Femur (tissue), 1 donor: ENCODE measurements at regions not wholly inside any gene's neighbourhood (a gene's known extent, or its start where the extent isn't known, plus 50 kb on each side); places are given as distances from the start of the nearest gene placed in this dataset.
"Not testable (repeated sequence)": the region's sequence is repeated elsewhere in the genome, so short reads cannot be mapped to it uniquely, and the experiment has no call there.

ENCODE experiments used
- DNase-seq: peaks from one replicate; pipeline ENCODE4 v3.0.0-alpha.2; 2017

DNA sequence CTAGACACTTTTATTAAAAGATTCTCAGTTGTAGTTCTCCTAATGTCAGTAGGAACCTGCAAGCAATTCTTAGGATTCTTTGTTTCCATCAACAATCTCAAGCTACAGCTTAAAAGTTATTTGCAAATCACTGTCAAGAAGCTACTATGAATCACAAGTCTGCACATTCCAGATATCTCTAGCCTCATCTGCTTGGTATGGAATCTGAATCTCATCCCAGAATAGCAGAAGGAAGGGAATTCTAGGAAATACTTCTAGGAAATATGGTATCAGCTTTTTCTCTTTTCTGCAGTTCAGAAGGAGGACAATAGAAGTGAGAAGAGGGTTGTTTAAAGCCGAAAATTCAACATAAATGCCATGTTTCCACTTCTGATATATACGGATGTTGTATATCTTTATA, 792.2 kb upstream of the CDH9 start:
- no peak for DNase-seq

DNA sequence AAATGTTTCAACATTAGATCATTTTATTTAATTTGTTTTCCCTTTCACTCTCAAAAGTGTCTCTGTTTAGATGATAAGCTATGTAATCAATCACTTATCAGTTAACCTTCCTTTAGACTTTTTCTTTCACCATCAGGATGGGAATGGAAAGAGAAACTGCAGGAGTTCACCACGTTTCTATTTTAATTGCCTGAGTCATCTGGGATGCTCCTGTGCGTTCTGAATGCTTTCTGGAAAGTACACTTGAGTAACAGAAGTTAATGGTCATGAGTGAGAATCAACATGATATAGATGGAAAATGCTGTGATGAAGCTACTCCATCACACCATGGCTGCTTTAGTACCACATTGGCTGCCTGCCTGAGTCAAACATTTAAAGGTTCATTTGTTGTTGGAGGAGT, 783.3 kb upstream of the CDH9 start:
- DNase-seq, result no peak

DNA sequence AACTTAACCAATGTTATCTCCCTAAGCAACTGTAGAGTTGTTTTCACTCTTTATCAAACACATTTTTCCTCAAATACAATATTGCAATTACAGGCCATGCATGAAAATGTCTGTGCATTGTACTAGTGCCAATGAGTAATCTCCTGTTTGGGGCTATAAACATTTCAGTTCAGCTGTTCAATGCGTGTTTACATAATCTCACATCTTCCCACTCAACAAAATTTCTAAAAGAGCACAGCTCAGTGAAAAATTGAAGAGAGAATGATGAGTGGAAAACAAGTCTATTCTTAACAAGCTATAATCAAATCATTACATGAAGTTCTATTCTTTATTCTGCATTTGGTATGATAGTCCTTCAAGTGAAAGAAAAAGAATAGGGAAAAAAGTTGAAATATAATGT, 780.5 kb upstream of the CDH9 start:
- no peak for DNase-seq

DNA sequence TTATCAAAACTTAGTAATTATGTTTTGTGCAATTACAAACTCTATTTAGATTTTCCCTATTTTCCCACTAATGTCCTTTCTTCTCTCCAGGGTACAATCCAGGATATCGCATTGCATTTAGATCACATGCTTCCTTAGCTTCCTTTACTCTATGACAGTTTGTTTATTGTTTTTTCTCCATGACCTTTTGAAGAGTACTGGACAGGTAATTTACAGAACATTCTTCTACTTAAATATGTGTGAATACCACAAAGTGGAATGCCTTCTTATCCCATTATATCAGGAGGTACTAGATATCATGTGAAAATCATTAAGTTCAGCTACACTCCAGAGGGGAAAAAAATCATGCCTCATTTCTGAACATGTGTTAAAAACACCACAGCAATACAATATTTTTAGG, 776.6 kb upstream of the CDH9 start:
- no peak for DNase-seq

DNA sequence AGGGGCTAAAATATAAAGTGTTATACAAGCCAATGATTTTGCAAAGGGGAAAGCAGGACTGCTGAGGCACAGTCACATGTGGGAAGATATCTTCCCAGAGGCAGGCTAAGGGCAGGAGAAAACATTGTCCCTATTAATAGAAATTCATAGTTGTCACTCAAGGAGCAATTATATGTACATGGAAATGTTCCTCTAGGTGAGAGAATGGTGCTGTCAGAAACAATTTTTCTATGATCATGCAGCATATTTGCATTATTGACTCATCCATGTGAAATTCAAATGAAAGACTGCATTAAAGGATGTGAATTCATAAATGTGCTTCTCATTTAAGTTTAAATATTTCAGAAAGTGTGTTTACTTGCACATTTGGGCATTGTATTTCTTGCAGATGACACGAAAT, 775.9 kb upstream of the CDH9 start:
- no peak for DNase-seq

DNA sequence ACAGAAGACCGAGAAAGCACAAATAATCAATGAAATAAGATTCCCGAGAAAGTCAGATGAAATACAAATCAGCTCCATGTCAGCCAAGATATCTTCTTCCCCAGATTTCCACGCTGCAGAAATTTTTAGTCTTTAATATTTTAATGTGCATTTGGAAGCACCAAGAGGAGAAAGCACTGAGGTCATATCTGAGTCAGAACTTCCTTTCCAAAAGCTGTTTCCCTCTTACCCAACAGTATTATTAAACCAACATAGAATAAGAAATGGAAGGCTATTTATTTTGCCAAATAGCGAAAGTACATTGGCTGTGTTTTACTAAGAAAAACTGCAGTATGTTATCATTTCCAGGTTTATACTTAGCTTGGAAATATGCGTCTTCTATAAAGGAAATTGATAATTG, 772.1 kb upstream of the CDH9 start:
- DNase-seq, result no peak

DNA sequence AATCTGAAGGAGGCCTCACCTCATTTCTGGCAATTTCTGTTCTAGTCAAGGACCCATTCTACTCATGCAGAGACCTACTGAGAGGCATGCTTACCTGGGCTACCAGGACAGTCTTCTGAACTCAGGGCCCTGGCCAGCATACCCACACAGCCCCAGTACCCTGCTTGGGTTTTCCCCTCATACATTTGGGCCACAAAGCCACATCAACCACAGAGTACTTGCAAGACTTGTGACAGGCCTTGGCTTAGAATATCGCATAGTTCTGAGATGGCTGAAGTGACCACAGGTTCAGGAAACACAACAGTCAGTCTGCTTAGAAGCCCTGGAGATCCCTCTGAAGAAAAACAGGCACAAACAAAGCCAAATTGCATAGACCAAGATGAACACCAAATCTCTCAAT, 758.8 kb upstream of the CDH9 start:
- no peak for DNase-seq

DNA sequence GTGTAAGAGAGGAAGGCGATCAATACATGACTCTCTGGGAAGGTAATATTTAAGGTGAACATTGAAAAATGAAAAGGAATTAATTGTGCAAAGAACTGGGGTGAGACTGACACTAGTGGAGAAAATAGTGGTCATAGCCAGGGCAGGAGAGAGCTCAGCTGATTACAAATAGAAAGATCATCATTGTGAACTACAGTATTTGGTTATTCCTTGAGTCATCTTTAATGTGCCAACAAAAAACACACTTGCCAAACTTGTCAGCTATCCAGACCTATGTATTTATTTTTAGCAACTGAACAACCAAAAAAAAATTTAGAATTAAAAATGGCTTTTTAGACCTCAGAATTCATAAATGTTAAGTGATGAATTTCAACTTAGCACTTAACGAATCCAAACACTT, 749.8 kb upstream of the CDH9 start:
- DNase-seq, result no peak

DNA sequence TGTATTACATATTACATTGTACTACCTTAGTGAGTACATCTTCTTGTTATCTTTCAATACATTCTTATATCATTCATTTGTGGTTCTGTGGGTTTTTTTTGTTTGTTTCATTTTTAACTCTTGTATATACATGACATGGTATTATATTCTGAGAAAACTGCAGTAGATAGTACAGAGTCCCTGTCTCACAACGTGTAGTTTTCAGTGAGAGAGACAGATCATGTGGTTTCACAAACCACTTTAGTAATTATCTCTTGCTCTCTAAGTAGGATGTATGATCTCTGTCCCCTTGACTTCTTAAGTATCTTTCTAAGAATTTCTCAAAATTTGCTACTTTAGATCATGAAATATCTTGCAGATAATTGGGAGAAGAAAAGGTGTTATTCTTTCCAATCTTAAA, 745.9 kb upstream of the CDH9 start:
- no peak for DNase-seq

DNA sequence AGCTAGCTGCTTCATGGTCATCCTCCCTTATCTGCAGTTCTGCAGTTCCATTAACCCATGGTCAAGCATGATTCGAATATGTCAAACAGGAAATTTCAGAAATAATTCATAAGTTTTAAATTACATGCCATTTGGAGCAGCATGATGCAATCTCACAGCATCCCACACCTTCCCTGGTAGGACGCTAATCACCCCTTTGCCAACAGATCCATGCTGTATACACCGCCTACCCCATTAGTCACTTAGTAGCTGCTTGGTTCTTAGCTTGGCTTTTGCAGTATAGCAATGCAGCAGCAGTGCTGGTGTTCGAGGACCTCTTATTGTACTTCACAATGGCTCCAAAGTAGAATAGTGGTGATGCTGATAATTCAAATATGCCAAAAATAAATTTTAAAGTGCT, 739.7 kb upstream of the CDH9 start:
- no peak for DNase-seq

DNA sequence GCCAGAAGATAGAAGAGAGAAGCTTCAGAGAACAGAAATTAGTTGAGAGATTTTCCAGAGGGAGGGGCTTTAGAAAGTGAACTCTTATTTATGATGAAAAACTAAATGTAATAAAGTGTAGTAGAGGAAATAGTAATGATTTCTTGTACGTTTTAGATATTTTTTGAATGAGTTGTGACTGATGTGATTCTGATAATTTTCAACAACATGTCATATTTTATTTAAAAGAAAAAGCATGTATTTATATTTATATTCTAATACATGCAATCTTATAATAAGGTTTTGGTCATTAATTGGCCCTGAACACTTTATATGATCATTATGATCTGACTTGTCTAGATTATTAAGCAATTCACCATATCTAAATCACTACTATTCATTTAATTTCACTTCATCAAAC, 735.2 kb upstream of the CDH9 start:
- DNase-seq, result no peak

DNA sequence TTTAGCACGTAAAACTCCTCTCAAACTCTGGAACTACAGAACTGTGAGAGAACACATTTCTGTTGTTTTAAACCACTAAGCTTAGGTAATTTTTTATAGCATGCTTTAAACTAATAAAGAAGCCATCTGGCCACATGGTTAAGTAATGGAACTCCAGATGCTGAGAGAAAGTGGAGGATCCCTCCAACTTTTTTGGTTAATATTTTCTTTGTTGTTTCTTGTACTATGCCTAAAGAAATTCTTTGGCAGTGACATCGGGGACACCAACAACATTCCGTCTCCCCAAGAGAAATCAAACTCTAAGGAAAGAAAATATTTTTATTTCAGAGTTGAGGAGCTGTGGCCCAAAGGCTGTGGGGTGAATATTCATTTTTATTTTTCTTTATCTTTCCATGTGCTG, 734.8 kb upstream of the CDH9 start:
- DNase-seq, result no peak

DNA sequence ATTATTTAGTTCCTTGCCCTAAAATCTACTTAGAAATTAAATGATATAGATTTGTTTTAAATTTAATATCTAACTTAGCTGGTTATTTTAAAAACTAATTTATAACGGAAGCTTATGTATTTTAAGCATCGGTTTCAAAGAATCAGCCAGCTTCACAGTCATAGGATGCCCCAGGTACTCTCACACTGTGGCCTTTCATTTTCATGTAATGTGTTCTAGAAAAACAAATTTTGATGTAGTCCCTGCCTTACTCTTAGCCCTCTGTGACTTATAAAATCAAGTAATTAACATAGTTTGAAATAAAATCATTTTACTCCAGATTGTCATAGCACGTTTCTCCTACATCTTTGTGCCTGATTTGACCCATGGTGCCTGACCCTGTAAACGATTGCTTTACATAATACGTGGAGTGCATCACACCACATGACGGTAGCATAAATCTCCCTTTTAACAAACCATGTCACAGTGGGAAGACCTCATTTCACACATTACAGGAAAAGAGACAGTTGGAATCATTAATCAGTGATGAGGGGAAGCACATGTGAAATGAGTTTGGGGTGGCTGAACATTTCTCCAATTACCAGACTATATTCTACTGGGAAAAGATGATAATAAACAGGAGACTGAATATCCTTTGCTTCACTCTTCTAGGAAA, 731.5 kb upstream of the CDH9 start:
- no peak for DNase-seq

DNA sequence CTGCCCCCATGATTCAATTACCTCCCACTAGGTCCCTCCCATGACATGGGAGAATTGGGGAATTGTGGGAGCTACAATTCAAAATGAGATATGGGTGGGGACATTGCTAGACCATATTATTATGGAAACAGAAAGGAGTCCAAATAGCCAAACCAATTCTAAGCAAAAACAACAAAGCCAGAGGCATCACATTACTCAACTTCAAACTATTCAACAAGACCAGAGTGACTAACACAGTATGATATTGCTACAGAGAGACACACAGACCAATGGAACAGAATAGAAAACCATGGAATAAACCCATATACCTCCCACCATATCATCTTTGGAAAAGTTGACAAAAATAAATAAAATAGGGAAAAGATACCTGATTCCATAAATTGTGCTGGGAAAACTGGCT, 710.5 kb upstream of the CDH9 start:
- no peak for DNase-seq

DNA sequence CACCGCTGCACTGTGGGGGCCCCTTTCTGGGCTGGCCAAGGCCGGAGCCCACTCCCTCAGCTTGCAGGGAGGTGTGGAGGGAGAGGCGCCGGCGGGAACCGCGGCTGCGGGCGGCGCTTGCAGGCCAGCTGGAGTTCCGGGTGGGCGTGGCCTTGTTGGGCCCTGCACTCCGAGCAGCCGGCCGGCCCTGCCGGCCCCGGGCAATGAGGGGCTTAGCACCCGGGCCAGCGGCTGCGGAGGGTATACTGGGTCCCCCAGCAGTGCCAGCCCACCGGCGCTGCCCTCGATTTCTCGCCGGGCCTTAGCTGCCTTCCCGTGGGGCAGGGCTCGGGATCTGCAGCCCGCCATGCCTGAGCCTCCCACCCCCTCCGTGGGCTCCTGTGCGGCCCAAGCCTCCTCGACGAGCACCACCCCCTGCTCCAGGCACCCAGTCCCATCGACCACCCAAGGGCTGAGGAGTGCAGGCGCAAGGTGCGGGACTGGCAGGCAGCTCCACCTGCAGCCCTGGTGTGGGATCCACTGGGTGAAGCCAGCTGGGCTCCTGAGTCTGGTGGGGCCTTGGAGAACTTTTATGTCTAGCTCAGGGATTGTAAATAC, 705.1 kb upstream of the CDH9 start:
- not testable (repeated sequence) for DNase-seq

DNA sequence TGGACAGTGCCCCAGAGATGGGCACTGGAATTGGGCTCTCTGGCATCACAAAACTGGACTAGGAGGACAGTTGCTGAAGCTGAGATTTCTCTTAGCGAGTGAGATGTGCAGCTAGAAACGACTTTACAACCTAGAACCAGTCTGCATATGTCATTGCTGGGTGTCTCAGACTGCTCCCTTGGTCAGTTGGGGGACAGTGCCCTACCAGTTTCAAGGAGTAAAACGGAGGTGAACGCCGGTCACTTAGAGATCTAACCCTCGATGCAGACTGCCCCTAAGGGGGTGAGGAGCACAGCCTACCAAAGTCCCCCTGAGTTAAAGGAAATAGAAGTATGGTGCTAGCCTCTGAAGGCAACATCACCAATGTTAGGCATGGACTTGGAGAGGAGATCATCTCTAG, 704.4 kb upstream of the CDH9 start:
- DNase-seq, result no peak

DNA sequence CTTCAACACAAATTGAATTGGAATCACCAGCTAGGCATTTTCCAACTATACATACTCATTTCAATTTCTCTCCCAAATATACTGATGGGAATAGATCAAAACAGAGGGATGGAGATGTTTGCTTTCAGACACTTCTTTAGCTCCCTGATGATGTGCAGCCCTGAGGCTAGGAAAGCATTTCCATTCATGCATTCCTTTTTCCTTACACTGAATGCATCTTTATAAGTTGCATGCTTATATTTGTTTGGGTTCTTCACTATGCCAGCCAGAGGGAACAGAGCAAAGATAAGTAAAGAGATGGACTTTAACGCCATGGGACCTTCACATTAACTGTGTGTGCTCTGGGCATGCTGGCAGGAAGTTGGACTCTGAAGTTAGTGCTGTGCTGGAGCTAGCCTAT, 696.5 kb upstream of the CDH9 start:
- no peak for DNase-seq

DNA sequence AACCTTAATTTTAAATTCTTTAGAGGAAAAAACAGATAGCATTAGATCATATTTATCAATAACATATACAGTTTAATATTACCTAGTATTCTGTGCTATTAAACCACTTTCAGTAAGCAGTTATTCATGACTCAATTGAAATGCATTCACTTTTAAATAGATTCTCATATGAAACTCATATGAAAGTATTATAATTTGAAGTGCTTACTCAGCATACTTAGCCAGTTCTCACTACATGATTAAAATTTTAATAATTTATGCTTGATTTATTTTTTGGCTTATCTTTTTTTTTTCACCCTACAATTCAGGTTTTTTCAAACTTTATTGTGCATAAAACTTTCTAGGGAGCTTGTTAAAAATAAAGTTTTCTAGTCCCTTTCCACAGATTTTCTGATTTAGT, 694.9 kb upstream of the CDH9 start:
- DNase-seq, result no peak

DNA sequence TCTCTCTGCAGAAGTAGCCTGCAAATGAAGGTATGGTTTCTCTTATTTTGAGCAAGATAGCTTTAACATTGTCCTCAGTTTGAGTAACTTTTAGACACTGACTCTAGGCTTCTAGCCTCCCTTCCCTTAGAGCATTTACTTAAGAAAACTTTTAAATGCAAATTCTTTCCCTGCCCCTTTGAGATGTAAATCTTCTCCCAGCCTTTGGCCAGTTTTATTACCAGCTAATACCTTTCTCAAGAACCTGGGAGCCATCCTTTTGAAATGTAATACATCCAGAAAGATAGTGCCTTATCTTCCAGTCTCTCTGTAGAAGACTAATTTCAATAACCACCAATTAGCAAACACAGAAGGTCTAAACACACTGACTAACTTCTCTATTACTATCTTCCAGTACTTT, 688.9 kb upstream of the CDH9 start:
- no peak for DNase-seq

DNA sequence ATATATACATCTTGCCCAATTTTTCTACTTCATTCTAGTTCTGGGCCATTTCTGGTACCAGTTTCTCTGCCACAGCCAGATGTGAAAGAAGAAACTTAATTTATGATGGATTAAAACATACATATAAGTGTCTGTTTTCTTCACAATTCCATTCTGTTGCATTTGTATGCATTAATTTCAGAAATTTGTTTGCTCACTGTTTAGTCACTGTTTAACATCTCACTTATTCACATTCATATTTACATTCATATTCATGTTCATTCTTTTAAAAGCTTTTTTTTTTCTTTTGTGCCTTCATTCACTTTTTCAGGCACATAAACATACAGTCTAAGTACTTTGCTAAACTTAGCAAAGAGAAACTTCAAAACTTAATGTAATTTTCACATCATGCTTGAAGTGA, 684.0 kb upstream of the CDH9 start:
- DNase-seq, result no peak

DNA sequence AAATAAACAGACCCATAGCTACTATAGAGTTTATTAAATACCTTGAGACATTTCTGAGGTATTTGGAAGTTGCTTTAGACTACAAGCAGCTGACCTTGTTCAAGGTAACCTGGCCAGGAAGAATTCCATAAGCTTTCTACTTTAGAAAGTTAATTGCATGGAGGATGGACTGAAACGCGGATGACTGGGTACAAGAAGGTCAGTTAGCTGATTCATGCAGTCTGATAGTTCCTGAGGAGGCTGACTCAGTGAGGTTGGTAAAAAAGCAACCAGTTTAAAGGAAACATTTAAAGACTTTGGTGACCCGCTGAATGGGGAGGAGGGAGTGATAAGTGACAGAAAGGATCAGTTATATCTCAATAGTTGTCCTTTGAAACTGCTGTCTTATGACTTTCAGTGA, 670.1 kb upstream of the CDH9 start:
- no peak for DNase-seq

DNA sequence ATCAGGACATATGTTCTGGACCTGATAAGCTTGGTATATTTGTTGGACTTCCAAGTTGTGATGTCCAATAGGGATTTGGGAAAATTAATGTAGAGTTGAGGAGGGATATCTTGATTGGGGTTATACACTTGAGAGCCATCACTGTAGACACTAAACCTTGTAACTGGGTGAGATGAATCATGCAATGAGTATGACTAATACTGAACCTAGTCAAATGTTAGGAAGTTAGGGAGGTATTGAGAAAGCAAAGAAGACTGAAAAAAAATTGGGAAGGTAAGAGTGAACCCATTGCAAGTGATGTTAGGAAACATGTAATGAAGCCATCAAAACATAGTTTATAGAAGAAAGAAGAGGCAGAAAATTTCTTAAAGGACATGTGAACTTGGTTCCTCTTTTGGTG, 668.4 kb upstream of the CDH9 start:
- no peak for DNase-seq

DNA sequence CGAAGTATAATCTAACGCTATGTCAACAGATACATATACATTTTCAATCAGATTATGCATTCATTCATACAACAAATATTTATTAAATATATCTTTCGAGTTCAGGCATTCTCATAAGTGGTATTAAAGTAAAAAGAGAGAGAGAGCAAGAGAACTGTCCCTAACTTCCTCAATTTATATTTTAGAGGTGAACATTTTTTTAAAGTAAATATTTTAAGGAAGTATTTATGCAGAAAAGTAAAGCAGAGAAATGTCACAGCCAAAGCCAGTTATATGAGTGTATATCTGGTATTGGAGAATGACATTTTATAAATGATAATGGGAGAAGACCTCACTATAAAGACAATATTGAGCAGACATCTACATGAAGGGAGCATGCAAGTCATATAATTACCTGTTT, 667.3 kb upstream of the CDH9 start:
- DNase-seq, result no peak

DNA sequence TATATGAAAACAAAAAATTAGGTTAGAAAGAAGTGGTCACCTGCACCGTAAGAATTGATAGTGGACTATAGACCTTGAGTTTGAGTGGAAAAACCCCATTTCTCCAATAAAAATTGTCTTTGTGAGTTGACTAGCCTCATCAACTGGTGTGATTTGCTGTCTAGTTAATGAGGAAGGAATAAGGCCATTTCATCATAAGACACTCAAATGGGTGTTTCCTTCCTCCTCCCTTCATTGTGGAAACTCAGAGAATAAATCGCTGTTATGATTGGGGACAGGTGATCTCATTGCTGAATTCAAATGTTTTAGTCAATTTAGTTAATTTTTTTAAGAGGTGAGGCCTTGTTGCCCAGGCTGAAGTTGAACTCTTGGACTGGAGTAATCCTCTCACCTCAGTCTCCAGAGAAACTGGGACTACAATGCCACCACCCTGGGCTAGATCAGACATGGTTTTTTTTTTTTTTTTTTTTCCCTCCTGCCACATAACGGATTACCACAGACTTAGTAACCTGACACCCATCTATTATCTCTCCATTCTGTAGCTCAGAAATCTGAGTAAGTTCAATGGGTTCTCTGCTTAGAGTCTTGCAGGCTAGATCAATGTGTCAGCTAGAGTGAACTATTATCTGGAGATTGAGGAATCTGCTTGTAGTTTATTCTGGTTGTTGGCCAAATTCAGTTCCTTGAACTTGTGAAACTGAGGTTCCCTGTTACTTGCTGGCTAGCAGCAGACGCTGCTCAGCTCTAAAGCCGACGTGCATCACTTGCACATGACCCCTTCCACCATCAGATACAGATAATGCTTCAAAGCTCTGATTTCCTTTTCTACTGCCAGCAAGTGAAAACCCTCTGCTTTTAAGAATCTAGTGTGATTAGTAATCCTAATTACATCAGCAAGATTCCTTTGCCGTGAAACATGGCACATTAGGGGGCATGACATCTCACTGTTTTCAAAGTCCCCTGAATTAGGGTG, 663.8 kb upstream of the CDH9 start:
- no peak for DNase-seq
